ENCODE measurements at regions not wholly inside any gene's neighbourhood (a gene's known extent, or its start where the extent isn't known, plus 50 kb on each side); places are given as distances from the start of the nearest gene placed in this dataset.
"Not testable (repeated sequence)": the region's sequence is repeated elsewhere in the genome, so short reads cannot be mapped to it uniquely, and the experiment has no call there.

DNA sequence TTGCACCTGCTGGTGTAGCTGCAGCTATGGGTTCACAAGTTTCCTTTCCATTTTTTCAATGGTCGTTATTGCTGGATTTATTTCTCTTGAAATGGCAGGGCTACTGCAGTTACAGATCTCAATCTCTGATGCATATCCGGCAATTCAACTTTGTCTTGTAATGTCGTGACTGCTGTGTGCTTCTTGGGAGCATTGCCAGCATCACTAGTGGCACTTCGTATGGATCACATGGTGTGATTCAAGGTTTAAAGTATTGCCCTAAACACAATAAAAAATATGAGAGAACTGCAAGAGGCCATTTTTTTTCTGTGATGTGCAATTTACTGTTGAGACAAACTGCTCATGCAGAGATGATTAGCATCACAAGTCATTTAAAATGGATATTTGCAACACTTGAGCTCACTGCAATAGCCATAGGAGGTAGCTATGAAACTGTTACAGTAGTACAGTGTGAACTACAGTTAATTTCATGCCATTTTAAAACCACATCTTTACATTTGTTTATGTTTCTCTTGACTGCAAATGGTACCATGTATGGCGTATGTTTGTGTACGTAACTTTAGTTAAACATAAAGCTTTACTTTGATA, 217.4 kb upstream of the PDE3A start:
- intact Hi-C loops (cut with micrococcal nuclease): no loop called here
- Mint-ChIP-seq H3K27me3 (ENCODE audit: low read depth) (no peaks in the 10 kb centered on the region), H3K9me3 (peaks cover 4% of the 10 kb centered on the region), H3K27ac (no peak overlapping the region), H3K36me3 (ENCODE audit: low read depth) (no peaks in the 10 kb centered on the region), H3K4me3 (no peak overlapping the region), H3K4me1 (ENCODE audit: low read depth) (no peaks in the 10 kb centered on the region)
- CTCF ChIA-PET: no interaction called here
- DNase-seq: no peak

DNA sequence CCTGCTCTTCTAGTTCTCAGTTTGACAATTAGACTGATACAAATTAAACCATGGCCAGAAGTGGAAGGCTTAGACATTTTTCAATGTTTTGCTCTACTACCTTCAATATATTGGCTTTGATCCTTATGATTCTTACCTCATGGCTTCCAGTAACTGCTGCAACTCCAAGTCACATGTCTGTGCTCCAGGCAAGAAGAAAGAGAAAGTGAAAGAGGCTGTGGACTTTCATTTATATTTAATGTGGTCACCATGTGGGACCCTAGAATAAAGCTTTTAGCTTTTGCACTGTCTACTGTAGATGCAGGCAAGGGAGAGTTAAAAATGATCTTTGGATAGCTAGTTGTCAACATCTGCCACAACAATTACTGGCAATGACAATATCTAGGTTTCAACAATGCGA, 214.3 kb upstream of the PDE3A start:
- H3K36me3 Mint-ChIP-seq (ENCODE audit: low read depth): no peaks in the 10 kb centered on the region
- intact Hi-C loops (cut with micrococcal nuclease): no loop called here
- no peak overlapping the region for H3K27ac Mint-ChIP-seq
- DNase-seq: no peak
- H3K9me3 Mint-ChIP-seq: peaks cover 2% of the 10 kb centered on the region
- no peaks in the 10 kb centered on the region for H3K4me1 Mint-ChIP-seq (ENCODE audit: low read depth)
- no peaks in the 10 kb centered on the region for H3K27me3 Mint-ChIP-seq (ENCODE audit: low read depth)
- CTCF ChIA-PET: no interaction called here
- no peak overlapping the region for H3K4me3 Mint-ChIP-seq

DNA sequence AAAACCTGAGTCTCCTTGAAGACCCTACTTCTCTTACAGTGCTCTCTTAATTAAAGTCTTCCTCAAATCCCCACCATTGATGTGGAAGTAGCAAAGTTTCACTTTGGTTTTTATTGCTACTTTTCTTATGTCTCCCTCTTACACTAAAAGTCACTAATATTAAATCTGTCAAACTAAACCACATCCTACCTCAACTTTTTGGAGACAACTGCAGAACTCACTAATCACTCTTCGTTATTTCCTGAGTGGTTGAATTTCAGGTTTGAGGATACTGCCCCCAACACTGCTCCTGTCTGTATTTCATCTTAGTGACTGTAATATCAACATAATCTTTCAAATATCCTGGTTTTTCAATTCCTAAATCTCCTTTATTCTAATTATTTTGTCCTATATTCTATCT, 213.0 kb upstream of the PDE3A start:
- DNase-seq: no peak
- intact Hi-C loops (cut with micrococcal nuclease): no loop called here
- no peak overlapping the region for H3K27ac Mint-ChIP-seq
- CTCF ChIA-PET: no interaction called here
- H3K4me3 Mint-ChIP-seq: no peak overlapping the region
- H3K36me3 Mint-ChIP-seq (ENCODE audit: low read depth): no peaks in the 10 kb centered on the region
- H3K9me3 Mint-ChIP-seq: no peaks in the 10 kb centered on the region
- H3K27me3 Mint-ChIP-seq (ENCODE audit: low read depth): no peaks in the 10 kb centered on the region
- H3K4me1 Mint-ChIP-seq (ENCODE audit: low read depth): no peaks in the 10 kb centered on the region

DNA sequence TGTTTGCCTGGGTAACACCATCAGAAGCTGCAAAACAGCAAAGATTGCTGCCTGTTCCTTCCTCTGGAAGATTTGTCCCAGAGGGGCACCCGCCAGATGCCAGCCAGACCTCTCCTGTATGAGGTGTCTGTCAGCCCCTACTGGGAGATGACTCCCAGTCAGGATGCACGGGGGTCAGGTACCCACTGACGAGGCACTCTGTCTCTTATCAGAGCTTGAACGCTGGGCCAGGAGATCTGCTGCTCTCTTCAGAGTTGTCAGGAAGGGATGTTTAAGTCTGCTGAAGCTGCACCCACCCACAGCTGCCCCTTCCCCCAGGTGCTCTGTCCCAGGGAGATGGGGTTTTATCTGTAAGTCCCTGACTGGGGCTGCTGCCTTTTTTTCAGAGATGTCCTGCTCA, 207.4 kb upstream of the PDE3A start:
- H3K4me1 Mint-ChIP-seq (ENCODE audit: low read depth); H3K9me3 Mint-ChIP-seq; intact Hi-C loops (cut with micrococcal nuclease); DNase-seq; CTCF ChIA-PET; H3K27me3 Mint-ChIP-seq (ENCODE audit: low read depth); H3K4me3 Mint-ChIP-seq; H3K36me3 Mint-ChIP-seq (ENCODE audit: low read depth); H3K27ac Mint-ChIP-seq: not testable (repeated sequence)

DNA sequence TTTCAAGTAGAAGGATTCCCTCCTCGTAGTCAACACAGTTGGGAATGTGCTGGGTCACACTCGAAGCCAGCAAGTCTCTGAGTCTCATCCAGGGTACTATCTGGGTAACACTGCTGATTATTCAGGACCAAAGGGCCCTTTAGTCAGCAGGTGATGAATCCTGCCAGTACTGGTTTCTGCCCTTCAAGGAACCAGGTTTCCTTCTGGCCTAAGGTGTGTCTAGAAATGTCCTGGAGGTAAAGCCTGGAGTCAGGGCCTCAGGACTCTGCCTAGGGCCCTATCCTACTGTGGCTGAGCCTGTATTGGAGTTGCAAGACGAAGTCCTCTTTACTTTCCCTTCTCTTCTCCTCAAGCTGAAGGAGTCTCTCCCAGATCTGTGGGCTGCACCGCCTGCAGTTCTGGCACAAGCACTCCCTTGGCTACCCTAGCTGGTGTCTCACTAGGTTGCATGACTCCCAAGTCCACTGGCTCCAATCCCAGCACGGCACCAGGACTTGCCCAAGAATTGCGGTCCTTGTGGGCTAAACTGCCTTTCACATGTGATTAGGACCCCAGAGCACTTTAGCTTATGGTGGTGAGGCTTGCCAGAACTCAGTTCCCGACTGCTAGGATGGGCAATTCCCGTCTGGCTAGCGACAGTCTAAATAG, 193.7 kb upstream of the PDE3A start:
- Mint-ChIP-seq H3K9me3 (peaks cover 8% of the 10 kb centered on the region), H3K4me1 (ENCODE audit: low read depth) (no peaks in the 10 kb centered on the region), H3K27me3 (ENCODE audit: low read depth) (no peaks in the 10 kb centered on the region), H3K27ac (no peak overlapping the region), H3K4me3 (no peak overlapping the region), H3K36me3 (ENCODE audit: low read depth) (no peaks in the 10 kb centered on the region)
- CTCF ChIA-PET: no interaction called here
- DNase-seq: no peak
- intact Hi-C loops (cut with micrococcal nuclease): no loop called here

DNA sequence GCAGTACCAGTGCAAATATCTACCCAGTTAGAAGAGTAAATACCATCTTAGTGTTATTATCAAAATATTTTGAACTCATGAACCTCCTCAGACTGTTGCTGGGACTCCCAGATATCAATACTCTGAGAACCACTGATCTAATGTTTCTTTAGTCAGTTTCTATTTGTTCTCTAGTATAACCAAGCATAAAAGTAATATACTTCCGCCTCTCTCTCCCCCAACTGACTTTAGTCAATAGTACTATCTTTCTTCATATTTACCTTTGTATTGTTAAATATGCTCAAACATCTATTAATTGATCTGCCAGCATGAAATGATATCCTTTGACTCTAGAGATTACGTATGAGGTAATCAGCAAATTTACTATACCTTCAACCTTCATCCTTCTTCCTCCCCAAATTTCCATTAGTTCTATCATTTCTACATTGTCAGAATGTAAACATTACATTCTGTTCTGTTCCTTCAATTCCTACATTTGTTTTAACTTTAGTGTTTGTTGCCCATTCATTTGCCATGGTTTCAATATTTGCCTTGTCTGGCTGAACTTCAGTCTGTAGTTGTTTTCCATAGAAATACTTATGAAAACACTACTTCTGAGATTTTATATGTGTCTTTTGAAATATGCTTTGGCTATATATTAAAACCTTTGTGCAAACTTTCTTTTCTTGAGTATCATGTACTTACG, 192.5 kb upstream of the PDE3A start:
- no peak for DNase-seq
- intact Hi-C loops (cut with micrococcal nuclease): no loop called here
- no peak overlapping the region for H3K4me3 Mint-ChIP-seq
- no peak overlapping the region for H3K27ac Mint-ChIP-seq
- H3K9me3 Mint-ChIP-seq: peaks cover 5% of the 10 kb centered on the region
- CTCF ChIA-PET: interaction anchor here (0.6 kb wide), 1 partner anchor 1452 kb away, joined by 4 read pairs; no protein-coding TSS in a partner anchor
- no peaks in the 10 kb centered on the region for H3K36me3 Mint-ChIP-seq (ENCODE audit: low read depth)
- no peaks in the 10 kb centered on the region for H3K27me3 Mint-ChIP-seq (ENCODE audit: low read depth)
- H3K4me1 Mint-ChIP-seq (ENCODE audit: low read depth): no peaks in the 10 kb centered on the region

DNA sequence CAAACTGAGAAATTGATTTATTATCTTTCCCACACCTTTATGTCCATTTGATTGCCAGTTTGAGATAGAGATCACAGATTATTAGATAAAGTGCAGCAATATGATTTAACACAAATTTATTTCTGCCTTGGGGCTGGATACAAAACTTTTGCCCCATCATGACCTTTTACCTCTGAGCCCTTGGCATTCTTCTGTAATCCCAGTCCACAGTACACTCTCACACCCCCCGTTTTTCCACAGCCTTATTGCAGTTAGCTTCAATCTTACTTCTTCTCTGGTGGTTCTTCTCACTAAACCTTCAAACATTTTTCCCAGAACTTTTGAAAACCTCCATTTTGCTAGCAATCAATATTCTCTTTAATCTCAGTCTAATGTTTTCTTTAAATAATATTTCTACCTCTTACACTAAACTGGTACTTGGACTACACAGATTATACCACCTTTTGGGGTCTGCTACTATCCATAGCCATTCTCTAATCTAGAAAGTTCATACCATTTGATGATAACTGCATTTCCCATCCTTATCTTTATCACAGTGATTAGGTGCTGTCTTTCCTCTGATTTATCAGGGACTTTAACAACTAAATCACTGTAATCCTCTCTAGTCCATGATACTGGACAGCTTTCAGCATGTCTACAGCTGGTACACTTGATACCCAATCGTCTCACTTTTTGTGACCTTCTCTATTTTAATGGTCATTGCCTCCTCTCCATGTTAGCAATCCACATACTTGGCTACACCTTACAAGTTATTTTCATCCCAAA, 186.7 kb upstream of the PDE3A start:
- CTCF ChIA-PET: no interaction called here
- Mint-ChIP-seq H3K27me3 (ENCODE audit: low read depth) (no peaks in the 10 kb centered on the region), H3K4me3 (no peak overlapping the region), H3K4me1 (ENCODE audit: low read depth) (no peaks in the 10 kb centered on the region), H3K9me3 (no peaks in the 10 kb centered on the region), H3K27ac (no peak overlapping the region), H3K36me3 (ENCODE audit: low read depth) (no peaks in the 10 kb centered on the region)
- intact Hi-C loops (cut with micrococcal nuclease): no loop called here
- no peak for DNase-seq

DNA sequence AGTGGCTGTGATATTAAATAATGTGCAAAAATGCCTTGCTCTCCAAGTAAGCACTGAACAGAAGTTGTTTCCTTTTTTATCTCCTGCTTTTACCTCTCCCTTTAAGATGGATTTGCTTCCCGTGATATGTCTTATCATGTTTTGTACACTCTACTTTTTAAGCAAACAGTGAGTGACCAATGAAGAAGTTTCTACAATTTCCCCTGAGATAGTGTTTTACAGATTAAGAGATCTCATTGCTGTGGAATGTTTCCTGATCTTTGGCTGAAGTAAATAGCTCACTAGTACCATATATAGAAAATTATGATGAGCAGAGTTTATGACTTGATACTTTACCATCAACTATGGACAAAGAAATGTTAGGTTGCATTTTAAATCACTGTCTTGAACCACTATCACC, 184.8 kb upstream of the PDE3A start:
- Mint-ChIP-seq H3K27me3 (ENCODE audit: low read depth) (no peaks in the 10 kb centered on the region), H3K4me3 (no peak overlapping the region), H3K27ac (no peak overlapping the region), H3K9me3 (no peaks in the 10 kb centered on the region), H3K36me3 (ENCODE audit: low read depth) (no peaks in the 10 kb centered on the region), H3K4me1 (ENCODE audit: low read depth) (no peaks in the 10 kb centered on the region)
- intact Hi-C loops (cut with micrococcal nuclease): no loop called here
- no peak for DNase-seq
- CTCF ChIA-PET: interaction anchor here (1.0 kb wide), 1 partner anchor 57 kb away, joined by 3 read pairs; no protein-coding TSS in a partner anchor

DNA sequence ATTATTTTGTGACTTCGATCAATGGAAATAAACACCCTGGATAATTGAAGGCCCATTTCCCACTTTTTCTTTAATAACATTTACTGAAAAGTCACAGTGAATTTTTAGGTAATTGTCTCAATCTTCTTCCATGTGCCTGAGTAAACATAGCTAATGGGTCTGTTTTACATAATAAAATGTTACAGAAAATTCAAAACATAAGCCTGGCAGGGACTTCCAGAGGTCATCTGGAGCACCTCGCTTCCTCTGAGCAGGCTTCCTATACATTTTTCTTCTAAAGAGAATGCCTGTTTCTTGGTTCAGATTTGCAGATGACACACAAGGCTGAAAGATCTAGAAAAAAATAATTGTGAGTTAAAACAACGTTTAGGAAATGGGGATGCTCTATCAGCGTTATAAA, 183.8 kb upstream of the PDE3A start:
- H3K36me3 Mint-ChIP-seq (ENCODE audit: low read depth): no peaks in the 10 kb centered on the region
- H3K4me3 Mint-ChIP-seq: no peak overlapping the region
- no peaks in the 10 kb centered on the region for H3K27me3 Mint-ChIP-seq (ENCODE audit: low read depth)
- CTCF ChIA-PET: interaction anchor here (1.0 kb wide), 1 partner anchor 58 kb away, joined by 3 read pairs; no protein-coding TSS in a partner anchor
- intact Hi-C loops (cut with micrococcal nuclease): no loop called here
- H3K27ac Mint-ChIP-seq: no peak overlapping the region
- no peaks in the 10 kb centered on the region for H3K4me1 Mint-ChIP-seq (ENCODE audit: low read depth)
- no peaks in the 10 kb centered on the region for H3K9me3 Mint-ChIP-seq
- no peak for DNase-seq

DNA sequence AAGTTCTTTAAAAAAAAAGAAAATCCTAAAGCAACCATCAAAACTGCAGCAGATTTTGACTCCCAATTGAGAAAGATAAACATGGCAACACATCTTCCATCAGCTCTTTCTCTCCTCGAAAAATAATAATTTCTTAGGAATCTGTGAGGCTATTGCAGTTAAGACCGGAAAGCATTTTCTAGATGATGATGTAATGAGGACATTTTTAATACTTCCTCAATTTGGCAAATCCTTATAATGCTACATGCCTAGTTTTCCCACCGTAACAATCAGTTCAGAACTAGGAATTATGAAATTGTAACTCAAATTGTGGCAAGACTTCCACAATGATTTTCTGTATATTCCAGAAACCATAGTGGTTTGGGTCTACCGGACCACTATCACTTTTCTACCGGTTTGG, 180.9 kb upstream of the PDE3A start:
- CTCF ChIA-PET: no interaction called here
- no peak for DNase-seq
- no peaks in the 10 kb centered on the region for H3K36me3 Mint-ChIP-seq (ENCODE audit: low read depth)
- H3K27me3 Mint-ChIP-seq (ENCODE audit: low read depth): no peaks in the 10 kb centered on the region
- H3K9me3 Mint-ChIP-seq: no peaks in the 10 kb centered on the region
- no peak overlapping the region for H3K27ac Mint-ChIP-seq
- intact Hi-C loops (cut with micrococcal nuclease): no loop called here
- no peaks in the 10 kb centered on the region for H3K4me1 Mint-ChIP-seq (ENCODE audit: low read depth)
- H3K4me3 Mint-ChIP-seq: no peak overlapping the region

DNA sequence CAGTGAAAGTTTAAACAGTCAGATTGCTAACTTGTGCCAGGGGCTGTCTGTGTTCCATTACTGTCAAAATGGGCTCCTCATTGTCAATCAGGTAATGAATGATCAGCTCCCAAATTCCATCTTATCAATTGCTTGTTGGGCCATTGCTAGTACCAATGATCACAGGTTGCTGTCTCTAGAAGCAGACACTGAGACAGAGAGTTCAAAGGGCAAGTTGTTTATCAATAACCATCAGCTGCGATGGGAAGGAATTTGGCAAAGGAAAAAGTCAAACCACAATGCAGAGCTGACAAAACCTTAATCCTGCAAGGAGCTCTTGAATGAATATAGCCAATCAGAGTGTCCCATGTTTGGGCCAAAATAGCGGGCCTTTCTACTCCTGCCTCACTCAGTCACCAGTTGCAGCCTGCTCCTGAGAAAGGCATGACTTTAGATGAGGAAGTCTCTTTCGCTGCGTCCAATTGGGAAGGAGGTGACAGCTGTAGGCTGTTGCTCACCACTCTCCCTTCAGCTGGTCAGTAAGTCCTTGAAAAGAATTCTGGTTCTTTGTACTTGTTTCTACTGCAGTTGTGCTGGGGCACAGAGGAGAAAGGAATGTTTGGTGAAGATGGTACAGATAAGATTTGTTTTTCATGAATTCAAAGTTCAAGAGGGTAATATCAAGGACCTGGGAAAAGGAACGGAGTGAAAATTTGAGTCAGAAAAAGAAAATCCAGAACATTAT, 179.2 kb upstream of the PDE3A start:
- H3K27me3 Mint-ChIP-seq (ENCODE audit: low read depth): no peaks in the 10 kb centered on the region
- CTCF ChIA-PET: no interaction called here
- H3K4me3 Mint-ChIP-seq: no peak overlapping the region

DNA sequence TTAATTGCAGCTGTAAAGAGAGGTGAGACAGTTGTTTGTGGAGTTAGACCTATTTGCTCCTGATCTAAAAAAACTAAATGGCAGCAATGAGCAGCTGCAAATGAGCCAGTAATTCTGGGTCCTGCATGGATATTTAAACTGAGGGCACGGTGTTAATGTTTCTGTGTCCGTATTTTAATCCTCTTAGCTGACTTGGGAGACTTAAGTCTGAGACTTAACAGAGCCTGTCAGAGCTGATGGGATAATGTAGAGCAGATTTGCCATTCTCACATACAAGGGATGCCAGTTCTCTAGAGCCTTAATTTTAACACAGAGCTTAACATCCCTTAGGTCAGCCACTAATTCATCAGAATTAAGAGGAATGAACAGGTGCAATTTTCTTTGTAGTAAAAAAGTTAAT, 178.6 kb upstream of the PDE3A start:
- no peak for DNase-seq
- no peak overlapping the region for H3K27ac Mint-ChIP-seq
- H3K9me3 Mint-ChIP-seq: no peaks in the 10 kb centered on the region
- H3K4me1 Mint-ChIP-seq (ENCODE audit: low read depth): no peaks in the 10 kb centered on the region
- H3K27me3 Mint-ChIP-seq (ENCODE audit: low read depth): no peaks in the 10 kb centered on the region
- no peak overlapping the region for H3K4me3 Mint-ChIP-seq
- intact Hi-C loops (cut with micrococcal nuclease): no loop called here
- CTCF ChIA-PET: no interaction called here
- no peaks in the 10 kb centered on the region for H3K36me3 Mint-ChIP-seq (ENCODE audit: low read depth)

More for the DNA sequence above, 179.2 kb upstream of the PDE3A start:
- Mint-ChIP-seq H3K4me1 (ENCODE audit: low read depth) (no peaks in the 10 kb centered on the region), H3K36me3 (ENCODE audit: low read depth) (no peaks in the 10 kb centered on the region), H3K9me3 (no peaks in the 10 kb centered on the region), H3K27ac (no peak overlapping the region)
- intact Hi-C loops (cut with micrococcal nuclease): no loop called here
- DNase-seq: no peak
